H1 (cell line): ENCODE measurements at regions not wholly inside any gene's neighbourhood (a gene's known extent, or its start where the extent isn't known, plus 50 kb on each side); places are given as distances from the start of the nearest gene placed in this dataset.

Experiments
- CTCF ChIA-PET: fragments of 300-600 bp; sonication (Branson Sonifier 250); formaldehyde crosslinking; loops from one replicate; lab custom pipeline; 2021; ENCODE audit not compliant: partially characterized antibody; lab: Charles Lee
- POLR2A ChIA-PET: fragments of 300-600 bp; sonication (Branson Sonifier 250); formaldehyde crosslinking; loops from one replicate; lab custom pipeline; 2021; ENCODE audit warnings: inconsistent platforms; ENCODE audit not compliant: partially characterized antibody; lab: Charles Lee
- DNase-seq, 2 experiments: peaks; one replicate each; pipeline versions ENCODE4 v3.0.0 to v3.0.0-alpha.2; 2010 to 2022; ENCODE audit warnings: low spot score in 2 of 2, low read depth in 1 of 2, mixed read lengths in 1 of 2
- FAIRE-seq: peaks from 2 replicates; lab custom pipeline; 2011; peaks lifted over from hg19 to GRCh38; lab: Jason Lieb, UNC
- H2AFZ ChIP-seq: 2 replicates; pipeline ENCODE4 v1.8.1; 2012; ENCODE audit warnings: low read length, inconsistent platforms
- H2AK5ac ChIP-seq: 2 replicates; pipeline ENCODE4 v1.6.1; 2013; ENCODE audit warnings: low read depth, low read length
- H2BK120ac ChIP-seq: replicated peaks from 2 replicates; pipeline ENCODE3; 2013; ENCODE audit warnings: low read depth, low read length, inconsistent platforms
- H2BK12ac ChIP-seq: 2 replicates; pipeline ENCODE4 v1.6.1; 2013; ENCODE audit warnings: low read depth, low read length
- H2BK15ac ChIP-seq: 2 replicates; pipeline ENCODE4 v1.6.1; 2013; ENCODE audit warnings: low read length
- H2BK20ac ChIP-seq: 2 replicates; pipeline ENCODE4 v1.6.1; 2013; ENCODE audit warnings: low read length
- H2BK5ac ChIP-seq: 2 replicates; pipeline ENCODE4 v1.6.1; 2013; ENCODE audit warnings: low read depth, low read length
- H3K14ac ChIP-seq: 2 replicates; pipeline ENCODE4 v1.6.1; 2013; ENCODE audit warnings: inconsistent platforms; ENCODE audit not compliant: insufficient read length
- H3K18ac ChIP-seq: 2 replicates; pipeline ENCODE4 v1.6.1; 2013; ENCODE audit warnings: low read length; ENCODE audit errors: extremely low read depth
- H3K23ac ChIP-seq: 2 replicates; pipeline ENCODE4 v1.6.1; 2013; ENCODE audit warnings: inconsistent platforms; ENCODE audit not compliant: insufficient read length
- H3K23me2 ChIP-seq: 2 replicates; pipeline ENCODE4 v1.6.1; 2013; ENCODE audit warnings: low read depth, low read length
- H3K27ac ChIP-seq: 2 replicates; pipeline ENCODE4 v1.6.1; 2011; ENCODE audit warnings: low read depth, low read length, inconsistent platforms
- H3K27me3 ChIP-seq, 4 experiments: replicated peaks in 1 of 4; 1 replicate in 1 of 4; 2 replicates in 3 of 4; pipeline versions ENCODE4 v1.6.1 to v1.8.1; 2011 to 2013; ENCODE audit warnings: low read length in 3 of 4, mild to moderate bottlenecking in 3 of 4, inconsistent platforms in 2 of 4, mixed read lengths in 2 of 4, moderate library complexity in 1 of 4; ENCODE audit not compliant: control insufficient read depth in 3 of 4, insufficient read depth in 3 of 4; ENCODE audit errors: extremely low read depth in 1 of 4
- H3K36me3 ChIP-seq, 4 experiments: 2 replicates each; pipeline versions ENCODE4 v1.6.1 to v1.8.1; 2011 to 2013; ENCODE audit warnings: mild to moderate bottlenecking in 4 of 4, low read length in 3 of 4, moderate library complexity in 2 of 4, control low read depth in 1 of 4, inconsistent platforms in 1 of 4; ENCODE audit not compliant: insufficient read depth in 4 of 4, control insufficient read depth in 2 of 4
- H3K4ac ChIP-seq: replicated peaks from 2 replicates; pipeline ENCODE3; 2013; ENCODE audit warnings: low read length, low read depth, mixed read lengths, inconsistent platforms; ENCODE audit not compliant: insufficient read length
- H3K4me1 ChIP-seq, 4 experiments: replicated peaks in 1 of 4; 1 replicate in 1 of 4; 2 replicates in 3 of 4; pipeline versions ENCODE4 v1.6.1 to v1.8.1; 2011 to 2013; ENCODE audit warnings: low read length in 3 of 4, inconsistent platforms in 2 of 4, mixed read lengths in 1 of 4; ENCODE audit not compliant: insufficient read depth in 4 of 4, control insufficient read depth in 3 of 4
- H3K4me2 ChIP-seq, 2 experiments: 2 replicates each; pipeline versions ENCODE4 v1.6.1 to v1.8.1; 2011 to 2013; ENCODE audit warnings: low read depth in 2 of 2, low read length in 2 of 2, control low read depth in 1 of 2, inconsistent platforms in 1 of 2, mild to moderate bottlenecking in 1 of 2; ENCODE audit not compliant: insufficient read depth in 1 of 2
- H3K4me3 ChIP-seq, 4 experiments: fragments of 200-600, 300-600 bp in 1 of 4; sonication (generic), shearing (Covaris generic), sonication (Bioruptor Twin) in 1 of 4; 2 replicates each; pipeline versions ENCODE4 v1.5.1 to v1.8.1; 2011 to 2016; ENCODE audit warnings: low read length in 4 of 4, low read depth in 3 of 4, control low read depth in 2 of 4, inconsistent platforms in 2 of 4, mild to moderate bottlenecking in 2 of 4, mixed read lengths in 1 of 4, moderate library complexity in 1 of 4; ENCODE audit not compliant: insufficient read depth in 2 of 4; ENCODE audit errors: extremely low read depth in 1 of 4
- H3K56ac ChIP-seq: replicated peaks from 2 replicates; pipeline ENCODE3; 2013; ENCODE audit warnings: low read depth, mild to moderate bottlenecking, mixed read lengths, low read length, inconsistent platforms; ENCODE audit not compliant: insufficient read length
- H3K79me1 ChIP-seq: 2 replicates; pipeline ENCODE4 v1.6.1; 2013; ENCODE audit warnings: low read depth, low read length, control low read depth
- H3K79me2 ChIP-seq, 2 experiments: 2 replicates each; pipeline versions ENCODE4 v1.6.1 to v1.8.1; 2012 to 2013; ENCODE audit warnings: low read length in 2 of 2, mild to moderate bottlenecking in 2 of 2, inconsistent platforms in 1 of 2; ENCODE audit not compliant: insufficient read depth in 2 of 2, control insufficient read depth in 1 of 2
- H3K9ac ChIP-seq, 4 experiments: replicated peaks in 1 of 4; 1 replicate in 1 of 4; 2 replicates in 3 of 4; pipeline versions ENCODE4 v1.6.1 to v1.8.1; 2011 to 2013; ENCODE audit warnings: low read depth in 3 of 4, low read length in 3 of 4, control low read depth in 2 of 4, mild to moderate bottlenecking in 2 of 4, moderate library complexity in 2 of 4, inconsistent platforms in 1 of 4; ENCODE audit errors: extremely low read depth in 1 of 4
- H3K9me3 ChIP-seq, 2 experiments: 2 replicates each; pipeline versions ENCODE4 v1.6.1 to v1.8.1; 2012 to 2013; ENCODE audit warnings: mild to moderate bottlenecking in 2 of 2, moderate library complexity in 2 of 2, control low read depth in 1 of 2, inconsistent platforms in 1 of 2, low read depth in 1 of 2, low read length in 1 of 2, mixed read lengths in 1 of 2; ENCODE audit not compliant: insufficient read depth in 2 of 2
- H4K20me1 ChIP-seq, 2 experiments: replicated peaks in 1 of 2; 2 replicates each; pipeline versions ENCODE3 to v1.8.1; 2011 to 2013; ENCODE audit warnings: inconsistent platforms in 2 of 2, low read length in 2 of 2, mild to moderate bottlenecking in 1 of 2; ENCODE audit not compliant: insufficient read depth in 2 of 2, control insufficient read depth in 1 of 2
- H4K5ac ChIP-seq: 2 replicates; pipeline ENCODE4 v1.6.1; 2013; ENCODE audit warnings: low read length, low read depth, mixed read lengths, inconsistent platforms; ENCODE audit not compliant: insufficient read length
- H4K8ac ChIP-seq: 2 replicates; pipeline ENCODE4 v1.8.0; 2013; ENCODE audit warnings: mild to moderate bottlenecking, moderate library complexity, low read length, inconsistent platforms; ENCODE audit not compliant: insufficient read depth; ENCODE audit errors: extremely low read depth
- H4K91ac ChIP-seq: replicated peaks from 2 replicates; pipeline ENCODE3; 2013; ENCODE audit warnings: low read length, mixed read lengths, inconsistent platforms; ENCODE audit not compliant: insufficient read length
- BACH1 ChIP-seq: IDR thresholded peaks from 2 replicates; pipeline ENCODE4 v1.6.1; 2012; ENCODE audit warnings: low read length, improper control_type of control experiment
- CTCF ChIP-seq, 3 experiments: IDR thresholded peaks; 1 replicate in 2 of 3; 2 replicates in 1 of 3; pipeline versions ENCODE4 v1.5.1 to v1.6.1; 2011; ENCODE audit warnings: low read length in 3 of 3, mild to moderate bottlenecking in 3 of 3, inconsistent platforms in 2 of 3, low read depth in 1 of 3, moderate library complexity in 1 of 3; ENCODE audit not compliant: insufficient read depth in 1 of 3; ENCODE audit errors: control extremely low read depth in 1 of 3
- RAD21 ChIP-seq, 2 experiments: IDR thresholded peaks in 1 of 2; conservative IDR thresholded peaks in 1 of 2; 2 replicates each; pipeline ENCODE4 v1.6.1; 2011; ENCODE audit warnings: low read depth in 2 of 2, low read length in 2 of 2, improper control_type of control experiment in 1 of 2, inconsistent platforms in 1 of 2, mild to moderate bottlenecking in 1 of 2, moderate library complexity in 1 of 2
- WGBS, 2 experiments: shearing (Covaris generic) in 1 of 2; methylation state at CpG; one replicate each; pipeline versions ENCODE4 v1.1.6 to v1.1.7; 2013 to 2015; ENCODE audit warnings: low lambda C conversion rate in 2 of 2, mixed read lengths in 2 of 2, inconsistent platforms in 1 of 2, low coverage in 1 of 2, missing lambda C conversion rate in 1 of 2; ENCODE audit not compliant: insufficient replicate concordance in 2 of 2, insufficient coverage in 1 of 2, insufficient read length in 1 of 2; ENCODE audit errors: extremely low coverage in 1 of 2, missing lambda C conversion rate in 1 of 2; 5-methylcytosine and 5-hydroxymethylcytosine counted together

GRCh38 chr13:90868321-90868920 lies 479.1 kb upstream of the MIR17HG start:
- no peak overlapping the region for H2BK20ac ChIP-seq
- no peaks in the 10 kb centered on the region for H4K20me1 ChIP-seq
- H2AFZ ChIP-seq, result no peak overlapping the region
- H3K9me3 ChIP-seq, result no peaks in the 10 kb centered on the region
- no peak overlapping the region for H4K8ac ChIP-seq
- H2AK5ac ChIP-seq, result no peak overlapping the region
- H3K4me1 ChIP-seq, result peaks cover 0 to 2% (median 0%) of the 10 kb centered on the region in 4 experiments; a peak in 1 of 7 replicates
- no peak for FAIRE-seq
- no peak overlapping the region for H2BK15ac ChIP-seq
- no peak overlapping the region for H3K56ac ChIP-seq
- H3K79me1 ChIP-seq, result no peaks in the 10 kb centered on the region
- H3K4me3 ChIP-seq, result no peak overlapping the region
- WGBS, 2 experiments, result 70% methylated on average over 2 of the region's 2 CpGs; no CpG with 5 or more reads in 1 of the 2 experiments
- no peak overlapping the region for H3K14ac ChIP-seq
- CTCF ChIA-PET, result interaction anchor here (1.0 to 2.3 kb wide), 7 partner anchors 10 to 1172 kb away, joined by 3 to 14 read pairs (median 4); no protein-coding TSS in a partner anchor
- no peaks in the 10 kb centered on the region for H3K27me3 ChIP-seq
- no peak overlapping the region for H2BK5ac ChIP-seq
- no peak overlapping the region for H3K18ac ChIP-seq
- POLR2A ChIA-PET, result no interaction called here
- no peak overlapping the region for H2BK120ac ChIP-seq
- no peak overlapping the region for H3K4ac ChIP-seq
- no peaks in the 10 kb centered on the region for H3K36me3 ChIP-seq
- no peaks in the 10 kb centered on the region for H3K79me2 ChIP-seq
- H4K91ac ChIP-seq, result no peak overlapping the region
- no peak overlapping the region for H3K23ac ChIP-seq
- H2BK12ac ChIP-seq, result no peak overlapping the region
- no peaks in the 10 kb centered on the region for H3K23me2 ChIP-seq
- no peak overlapping the region for H4K5ac ChIP-seq
- no peak overlapping the region for H3K9ac ChIP-seq
- no peak for DNase-seq
- no peak overlapping the region for H3K4me2 ChIP-seq
- no peak overlapping the region for H3K27ac ChIP-seq
- no peak for TF ChIP-seq BACH1
- peak in 1 of 2 experiments; percentile 70 for TF ChIP-seq RAD21 (IDR thresholded peaks at IDR 0.05 in 1 of 2, conservative IDR thresholded peaks at IDR 0.05 in 1 of 2; ENCODE audit: low read depth in 2 of 2, low read length in 2 of 2)
- peak in 2 of 3 experiments; percentile 28 to 53; a peak in 2 of 4 replicates for TF ChIP-seq CTCF (IDR thresholded peaks at IDR 0.05; ENCODE audit: control extremely low read depth in 1 of 3, insufficient read depth in 1 of 3, low read depth in 1 of 3, low read length in 3 of 3)
